ENCODE measurements at regions not wholly inside any gene's neighbourhood (a gene's known extent, or its start where the extent isn't known, plus 50 kb on each side); places are given as distances from the start of the nearest gene placed in this dataset.

- DNase-seq: no peak
Measured at GRCh38 chr6:150775415-150776203, 89.9 kb upstream of the MTHFD1L start.

- no peak for DNase-seq
Measured at GRCh38 chr6:150777736-150778135, 87.8 kb upstream of the MTHFD1L start.

GRCh38 chr6:150783813-150784212, 81.7 kb upstream of the MTHFD1L start:
- no peak for DNase-seq

- no peak for DNase-seq
Measured at GRCh38 chr6:150787429-150787828, 78.1 kb upstream of the MTHFD1L start.

- DNase-seq: no peak
Measured at GRCh38 chr6:150788089-150788488, 77.4 kb upstream of the MTHFD1L start.

- peak in 1 of 2 experiments; percentile 8 for DNase-seq
Measured at GRCh38 chr6:150789906-150790305, 75.6 kb upstream of the MTHFD1L start.

- DNase-seq: no peak
Measured at GRCh38 chr6:150791717-150792116, 73.8 kb upstream of the MTHFD1L start.

- no peak for DNase-seq
Measured at GRCh38 chr6:150797949-150798348, 67.6 kb upstream of the MTHFD1L start.

- no peak for DNase-seq
Measured at GRCh38 chr6:150799276-150799805, 66.2 kb upstream of the MTHFD1L start.

GRCh38 chr6:150800674-150801314, 64.7 kb upstream of the MTHFD1L start:
- DNase-seq: no peak

GRCh38 chr6:150806790-150807189, 58.7 kb upstream of the MTHFD1L start:
- no peak for DNase-seq

- no peak for DNase-seq
Measured at GRCh38 chr6:150813319-150813992, 52.0 kb upstream of the MTHFD1L start.

- DNase-seq: no peak
Measured at GRCh38 chr6:150813993-150814359, 51.5 kb upstream of the MTHFD1L start.
